Activated T-helper 1 cell treated with anti-CD3 and anti-CD28 coated beads, Interleukin-12 subunit alpha, Interleukin-12 subunit beta, Interleukin-2, Interleukin-4 antibody, amounts not matched to agents 30 ng/mL and 10 ng/mL and 1 ng/mL, durations not matched to agents 14 hours and 24 hours and 36 hours (primary cell): ENCODE measurements at regions not wholly inside any gene's neighbourhood (a gene's known extent, or its start where the extent isn't known, plus 50 kb on each side); places are given as distances from the start of the nearest gene placed in this dataset.
"Not testable (repeated sequence)": the region's sequence is repeated elsewhere in the genome, so short reads cannot be mapped to it uniquely, and the experiment has no call there.

ENCODE experiments used
- DNase-seq: peaks from one replicate; pipeline ENCODE4 v3.0.0; 2021; ENCODE audit warnings: low spot score
- H3K27ac Mint-ChIP-seq: one replicate; pipeline ENCODE4 v1.8.0; 2021; ENCODE audit warnings: mild to moderate bottlenecking, mixed read lengths
- H3K27me3 Mint-ChIP-seq: one replicate; pipeline ENCODE4 v1.8.0; 2022; ENCODE audit warnings: mild to moderate bottlenecking, moderate library complexity, mixed read lengths; ENCODE audit not compliant: insufficient read depth
- H3K36me3 Mint-ChIP-seq: one replicate; pipeline ENCODE4 v1.8.0; 2021; ENCODE audit warnings: low read depth, mixed read lengths
- H3K4me1 Mint-ChIP-seq: one replicate; pipeline ENCODE4 v1.8.0; 2021; ENCODE audit warnings: low read depth, mixed read lengths
- H3K4me3 Mint-ChIP-seq: one replicate; pipeline ENCODE4 v1.8.0; 2021; ENCODE audit warnings: mild to moderate bottlenecking, moderate library complexity, mixed read lengths
- H3K9me3 Mint-ChIP-seq: one replicate; pipeline ENCODE4 v1.8.0; 2021; ENCODE audit warnings: mixed read lengths
- intact Hi-C: fragments of 100-400 bp; cut with micrococcal nuclease; formaldehyde crosslinking; loops from one replicate; pipeline ENCODE4 v1.15.1; 2024

DNA sequence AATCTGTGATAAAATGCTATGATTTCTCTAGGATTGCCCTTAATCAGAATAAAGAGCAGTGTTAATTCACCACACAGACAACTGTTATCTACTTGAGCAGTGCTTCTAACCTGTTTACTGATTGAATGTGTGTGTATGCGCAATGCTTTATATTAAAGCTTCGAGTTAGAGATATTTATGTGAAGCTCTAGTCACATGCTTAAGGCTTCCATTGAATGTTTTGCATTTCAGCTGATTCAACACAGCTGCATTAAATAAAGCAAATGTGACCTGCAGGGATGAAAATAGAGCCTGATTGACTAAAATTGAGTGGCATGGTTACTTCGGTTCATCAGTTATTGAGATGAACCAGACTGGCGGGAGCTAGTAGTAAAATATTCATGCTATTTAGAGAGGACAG is 395.3 kb downstream of the JRKL start:
- H3K27ac Mint-ChIP-seq: no peak overlapping the region
- intact Hi-C loops: no loop called here
- H3K4me1 Mint-ChIP-seq: no peaks in the 10 kb centered on the region
- no peaks in the 10 kb centered on the region for H3K9me3 Mint-ChIP-seq
- H3K36me3 Mint-ChIP-seq: no peaks in the 10 kb centered on the region
- no peak for DNase-seq
- H3K27me3 Mint-ChIP-seq: no peaks in the 10 kb centered on the region
- no peak overlapping the region for H3K4me3 Mint-ChIP-seq

DNA sequence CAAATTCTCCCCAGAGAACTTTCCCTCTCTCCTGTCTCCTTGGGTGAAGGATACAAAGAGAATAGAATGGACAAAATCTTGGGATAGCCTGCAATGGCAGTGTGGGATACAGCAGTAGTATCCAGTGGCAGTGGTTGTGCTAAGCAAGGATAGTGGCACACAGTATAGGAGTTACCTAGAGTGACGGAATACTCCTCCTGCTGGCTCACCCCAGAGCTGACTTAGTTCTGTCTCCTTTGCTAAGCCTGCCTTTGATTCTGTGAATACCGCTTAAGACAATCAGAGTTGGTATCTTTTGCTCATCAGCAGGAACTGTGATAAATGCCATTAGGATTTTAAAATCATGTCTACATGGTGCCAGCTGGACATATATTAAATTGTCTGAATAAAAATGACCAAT is 404.3 kb downstream of the JRKL start:
- intact Hi-C loops: no loop called here
- no peaks in the 10 kb centered on the region for H3K27me3 Mint-ChIP-seq

DNA sequence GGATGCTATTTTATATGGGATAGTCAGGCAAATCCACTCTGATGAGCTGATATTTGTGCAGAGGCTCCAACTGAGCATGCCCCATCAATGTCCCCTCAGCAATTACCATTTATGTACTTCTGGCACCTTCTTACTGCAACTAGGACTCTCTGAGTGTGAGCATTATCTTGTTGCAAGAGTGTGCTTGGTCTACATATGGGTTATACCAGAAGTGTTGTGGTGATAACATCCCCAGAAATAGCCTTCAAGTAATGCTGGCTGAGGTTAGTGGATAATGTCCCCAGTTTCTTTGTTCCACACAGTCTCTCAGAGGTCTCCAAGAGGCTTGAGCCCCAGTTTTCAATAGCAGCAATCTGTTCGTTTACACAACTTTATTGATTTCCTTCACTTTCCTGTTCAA is 408.6 kb downstream of the JRKL start:
- H3K27me3 Mint-ChIP-seq: no peaks in the 10 kb centered on the region
- no peak overlapping the region for H3K27ac Mint-ChIP-seq
- no peaks in the 10 kb centered on the region for H3K4me1 Mint-ChIP-seq
- no peaks in the 10 kb centered on the region for H3K9me3 Mint-ChIP-seq
- DNase-seq: no peak
- intact Hi-C loops: no loop called here
- H3K4me3 Mint-ChIP-seq: no peak overlapping the region
- no peaks in the 10 kb centered on the region for H3K36me3 Mint-ChIP-seq

More for the DNA sequence above, 404.3 kb downstream of the JRKL start:
- Mint-ChIP-seq H3K9me3 (no peaks in the 10 kb centered on the region), H3K27ac (no peak overlapping the region), H3K36me3 (no peaks in the 10 kb centered on the region), H3K4me1 (no peaks in the 10 kb centered on the region), H3K4me3 (no peak overlapping the region)
- no peak for DNase-seq

DNA sequence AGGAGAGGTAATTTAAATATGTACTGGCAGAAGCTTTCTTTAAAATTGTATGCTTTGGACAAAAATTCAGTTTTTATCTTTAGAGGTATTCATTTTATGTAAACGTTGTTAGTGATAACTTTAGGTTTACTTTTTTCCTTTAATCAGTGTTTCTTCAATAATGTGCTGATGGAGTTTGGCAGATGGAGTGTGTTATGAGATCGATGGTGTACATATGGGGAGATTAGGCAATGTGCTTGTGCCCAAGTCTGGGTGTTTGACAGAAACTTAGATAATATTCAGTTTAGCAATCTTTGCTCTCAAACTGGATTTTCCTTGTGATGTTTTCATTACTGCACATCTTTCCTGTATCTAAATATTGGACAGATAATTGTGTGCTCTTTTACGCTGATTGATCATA is 425.4 kb downstream of the JRKL start:
- Mint-ChIP-seq H3K4me3 (no peak overlapping the region), H3K9me3 (no peaks in the 10 kb centered on the region), H3K27ac (no peak overlapping the region), H3K27me3 (no peaks in the 10 kb centered on the region), H3K36me3 (no peaks in the 10 kb centered on the region), H3K4me1 (no peaks in the 10 kb centered on the region)
- no peak for DNase-seq
- intact Hi-C loops: no loop called here

DNA sequence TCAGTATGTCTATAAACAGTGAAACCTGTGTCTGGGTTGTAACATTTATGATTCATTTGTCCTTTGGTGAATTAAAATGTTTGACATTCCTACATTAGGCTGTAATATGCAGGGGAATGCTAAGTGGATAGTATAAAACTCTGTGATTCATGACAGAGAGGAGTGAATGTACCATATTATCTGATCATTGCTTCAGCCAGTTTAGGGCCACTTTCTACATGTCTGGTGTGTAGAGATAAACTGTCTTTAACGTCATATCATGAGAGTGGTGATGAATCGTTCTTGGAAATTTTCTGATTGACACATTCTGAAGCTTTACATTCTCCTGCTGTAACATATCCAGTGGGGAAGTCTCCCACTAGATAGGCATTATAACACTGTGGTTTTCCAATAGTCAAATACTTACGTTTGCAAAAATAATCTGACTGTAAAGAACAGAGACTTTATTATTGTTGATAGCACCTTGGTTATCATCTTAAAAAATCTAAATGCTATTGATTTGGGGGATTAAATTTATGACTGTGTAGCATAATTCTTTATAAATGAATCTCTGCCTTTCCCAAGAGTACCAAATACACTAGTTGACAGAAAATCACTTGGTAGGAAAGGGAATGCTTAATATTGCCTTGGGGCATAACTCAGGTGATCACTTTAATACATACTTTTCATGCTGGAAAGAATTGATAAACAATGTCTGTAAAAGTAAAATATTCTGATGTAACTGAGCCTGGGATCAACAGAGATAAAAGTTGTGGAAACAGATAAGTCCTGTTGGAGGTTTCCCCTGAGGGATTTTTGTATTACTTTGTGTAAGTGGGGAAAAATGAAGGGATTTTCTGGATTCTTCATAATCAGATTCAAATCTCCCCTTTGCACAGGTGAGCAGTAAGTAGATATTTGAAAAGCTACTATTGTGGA is 427.9 kb downstream of the JRKL start:
- Mint-ChIP-seq H3K4me1 (no peaks in the 10 kb centered on the region), H3K36me3 (no peaks in the 10 kb centered on the region), H3K9me3 (no peaks in the 10 kb centered on the region), H3K4me3 (no peak overlapping the region), H3K27me3 (no peaks in the 10 kb centered on the region), H3K27ac (no peak overlapping the region)
- no peak for DNase-seq
- intact Hi-C loops: no loop called here

DNA sequence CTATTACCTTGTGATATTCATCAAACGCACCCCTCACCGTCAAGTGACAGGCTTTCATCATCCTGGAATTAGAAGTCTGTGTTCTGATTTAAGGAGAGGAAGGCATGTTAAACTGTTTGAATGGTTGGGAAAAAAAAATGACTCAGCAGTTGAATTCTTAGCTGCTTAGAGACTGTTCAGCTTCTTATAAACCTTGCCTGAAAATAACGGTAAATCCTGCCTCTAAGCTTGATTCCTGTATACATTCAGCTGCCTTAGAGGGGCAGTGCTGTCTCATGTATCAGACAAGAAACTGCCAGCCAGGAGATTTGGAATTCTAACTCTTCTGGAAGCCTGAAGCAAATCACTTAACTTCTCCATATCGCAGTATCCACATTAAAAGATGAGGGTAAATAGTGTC is 437.4 kb downstream of the JRKL start:
- Mint-ChIP-seq H3K4me3 (no peak overlapping the region), H3K36me3 (no peaks in the 10 kb centered on the region), H3K27me3 (no peaks in the 10 kb centered on the region), H3K9me3 (no peaks in the 10 kb centered on the region), H3K27ac (no peak overlapping the region), H3K4me1 (no peaks in the 10 kb centered on the region)
- intact Hi-C loops: no loop called here
- DNase-seq: no peak

DNA sequence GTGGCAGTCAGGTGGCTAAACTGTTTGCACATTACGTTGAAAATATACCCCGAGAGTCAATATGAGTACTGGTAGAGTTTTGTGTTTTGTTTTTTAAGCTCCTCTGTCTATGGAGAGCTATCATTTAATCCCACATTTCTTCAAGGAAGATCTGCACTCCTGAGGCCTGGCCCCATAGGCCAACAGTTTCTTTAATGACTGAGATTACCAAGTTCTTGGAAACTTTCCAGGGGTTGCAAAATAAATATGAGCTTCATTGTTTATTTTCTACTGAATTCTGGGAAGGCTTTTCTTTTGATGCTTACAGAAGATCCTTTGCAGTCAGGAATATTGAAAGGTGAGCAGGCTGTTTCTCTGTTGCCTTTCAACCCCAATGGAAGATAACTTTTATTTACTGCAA is 452.0 kb downstream of the JRKL start:
- no peaks in the 10 kb centered on the region for H3K4me1 Mint-ChIP-seq
- no peaks in the 10 kb centered on the region for H3K27me3 Mint-ChIP-seq
- H3K36me3 Mint-ChIP-seq: no peaks in the 10 kb centered on the region
- H3K27ac Mint-ChIP-seq: no peak overlapping the region
- H3K9me3 Mint-ChIP-seq: no peaks in the 10 kb centered on the region
- intact Hi-C loops: no loop called here
- H3K4me3 Mint-ChIP-seq: no peak overlapping the region
- DNase-seq: no peak

DNA sequence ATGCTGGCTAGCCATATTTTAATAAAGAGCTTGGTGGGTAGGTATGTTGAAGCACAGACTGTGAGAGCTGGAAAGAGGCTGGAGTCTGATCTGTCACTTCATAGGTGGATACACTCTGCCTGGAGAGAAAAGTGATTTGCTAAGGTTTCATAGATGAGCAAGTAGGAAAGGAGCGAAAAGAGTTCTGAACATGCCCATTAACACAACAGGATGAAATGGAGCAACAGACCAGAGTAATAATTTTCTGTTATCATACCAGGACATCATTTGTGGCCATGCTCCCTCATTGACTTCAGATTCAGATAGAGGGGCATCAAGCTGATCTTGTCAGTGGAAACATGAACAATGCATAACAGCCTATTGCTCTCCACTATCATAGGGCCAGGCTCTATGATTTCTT is 452.9 kb downstream of the JRKL start:
- intact Hi-C loops: no loop called here
- no peaks in the 10 kb centered on the region for H3K27me3 Mint-ChIP-seq
- no peaks in the 10 kb centered on the region for H3K36me3 Mint-ChIP-seq
- no peaks in the 10 kb centered on the region for H3K4me1 Mint-ChIP-seq
- no peak overlapping the region for H3K4me3 Mint-ChIP-seq
- no peak for DNase-seq
- no peaks in the 10 kb centered on the region for H3K9me3 Mint-ChIP-seq
- no peak overlapping the region for H3K27ac Mint-ChIP-seq

DNA sequence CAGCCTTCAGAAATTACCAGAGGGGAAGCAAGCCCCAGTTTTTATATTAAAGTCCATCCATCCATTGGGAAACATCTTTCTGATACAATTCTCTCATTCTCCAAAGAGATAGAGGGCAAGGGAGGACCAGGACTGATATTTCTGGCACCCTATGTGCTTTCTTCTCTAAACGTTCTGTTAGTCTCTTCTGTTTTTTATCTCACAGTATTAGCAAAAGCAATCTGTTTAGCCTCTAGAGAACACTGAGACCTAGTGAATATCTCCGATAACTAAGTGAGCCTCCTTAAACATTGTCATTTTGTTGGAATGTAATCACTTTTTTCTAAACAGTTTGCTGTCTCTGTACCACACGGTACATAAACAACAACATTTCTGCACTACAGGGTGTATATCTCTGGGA is 464.6 kb downstream of the JRKL start:
- Mint-ChIP-seq H3K4me1 (no peaks in the 10 kb centered on the region), H3K36me3 (no peaks in the 10 kb centered on the region), H3K9me3 (no peaks in the 10 kb centered on the region), H3K27me3 (no peaks in the 10 kb centered on the region), H3K27ac (no peak overlapping the region), H3K4me3 (no peak overlapping the region)
- DNase-seq: no peak
- intact Hi-C loops: no loop called here

DNA sequence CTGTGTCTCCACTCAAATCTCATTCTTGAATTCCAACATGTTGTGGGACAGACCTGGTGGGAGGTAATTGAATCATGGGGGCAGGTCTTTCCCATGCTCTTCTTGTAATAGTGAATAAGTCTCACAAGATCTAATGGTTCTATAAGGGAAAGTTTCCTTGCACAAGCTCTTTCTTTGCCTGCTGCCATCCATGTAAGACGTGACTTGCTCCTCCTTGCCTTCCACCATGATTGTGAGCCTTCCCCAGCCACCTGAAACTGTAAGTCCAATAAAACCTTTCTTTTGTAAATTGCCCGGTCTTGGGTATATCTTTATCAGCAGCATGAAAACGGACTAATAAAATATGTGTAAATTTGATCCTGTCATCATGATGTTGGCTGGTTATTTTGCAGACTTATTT is 471.9 kb downstream of the JRKL start:
- H3K4me3 Mint-ChIP-seq, H3K36me3 Mint-ChIP-seq, H3K27ac Mint-ChIP-seq, H3K4me1 Mint-ChIP-seq, intact Hi-C loops, H3K27me3 Mint-ChIP-seq, H3K9me3 Mint-ChIP-seq, DNase-seq: not testable (repeated sequence)

DNA sequence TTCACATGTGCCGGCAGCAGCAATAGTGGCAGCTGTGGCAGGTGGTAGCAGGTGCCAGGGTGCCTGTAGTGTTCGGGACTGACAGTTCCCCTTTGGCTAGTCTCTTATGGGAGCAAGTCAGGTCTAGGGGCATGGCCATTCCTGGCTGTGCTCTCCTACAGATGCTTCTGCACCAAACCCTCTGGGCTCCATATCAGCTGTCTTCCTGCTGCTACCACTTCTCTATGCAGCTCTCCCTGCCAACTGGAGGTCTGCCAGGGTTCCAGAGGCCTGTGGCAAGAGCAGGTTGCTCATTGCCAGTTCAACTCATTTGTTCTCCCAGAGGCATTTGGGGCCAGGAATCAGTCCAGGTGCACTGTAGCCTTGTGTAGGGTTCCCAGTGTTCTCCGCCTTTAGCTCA is 473.7 kb downstream of the JRKL start:
- H3K4me3 Mint-ChIP-seq: no peak overlapping the region
- H3K9me3 Mint-ChIP-seq: no peaks in the 10 kb centered on the region
- no peaks in the 10 kb centered on the region for H3K36me3 Mint-ChIP-seq

DNA sequence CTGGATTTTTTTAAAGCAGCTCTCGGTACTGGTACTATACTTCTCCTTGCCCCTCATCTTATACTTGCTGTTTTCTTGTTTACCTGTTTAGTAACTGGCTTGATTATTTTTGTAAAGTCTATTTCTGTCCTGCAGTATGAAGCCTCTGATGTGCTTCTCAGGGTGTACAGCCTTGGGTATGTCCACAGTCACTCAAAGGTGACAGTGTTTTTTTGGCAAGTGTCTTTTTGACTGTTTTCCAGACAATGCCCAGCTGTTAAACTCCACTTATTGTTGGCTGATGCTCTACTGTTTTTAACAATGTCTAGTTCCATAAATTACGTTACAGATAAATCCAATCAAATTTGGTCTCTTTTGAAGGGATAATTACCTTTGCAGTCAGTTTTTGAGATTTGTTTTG is 475.2 kb downstream of the JRKL start:
- Mint-ChIP-seq H3K9me3 (no peaks in the 10 kb centered on the region), H3K4me3 (no peak overlapping the region)

More for the DNA sequence above, 473.7 kb downstream of the JRKL start:
- Mint-ChIP-seq H3K27ac (no peak overlapping the region), H3K4me1 (no peaks in the 10 kb centered on the region), H3K27me3 (peaks cover 2% of the 10 kb centered on the region)
- no peak for DNase-seq
- intact Hi-C loops: no loop called here

DNA sequence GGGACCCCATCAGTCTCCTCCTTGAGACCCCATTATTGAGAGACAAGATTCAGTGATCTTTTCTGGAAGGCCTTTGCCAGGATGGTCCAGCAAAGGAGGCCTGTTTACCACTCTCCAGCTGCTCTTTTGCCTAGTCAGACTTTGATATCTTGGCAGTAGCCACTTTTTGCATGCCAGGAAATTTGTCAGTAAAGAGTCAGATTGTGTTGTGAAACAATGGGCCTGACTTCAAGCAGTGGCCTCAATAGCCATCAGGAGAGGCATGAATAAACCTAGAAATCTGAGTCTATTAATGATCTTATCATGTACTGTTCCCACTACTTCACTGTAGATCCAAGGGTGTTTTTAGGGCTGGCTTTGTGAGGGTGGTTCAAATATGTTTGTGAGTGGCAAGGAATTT is 479.4 kb downstream of the JRKL start:
- intact Hi-C loops: no loop called here
- no peak for DNase-seq
- no peak overlapping the region for H3K27ac Mint-ChIP-seq
- H3K4me1 Mint-ChIP-seq: no peaks in the 10 kb centered on the region
- H3K36me3 Mint-ChIP-seq: no peaks in the 10 kb centered on the region
- no peaks in the 10 kb centered on the region for H3K9me3 Mint-ChIP-seq
- no peaks in the 10 kb centered on the region for H3K27me3 Mint-ChIP-seq
- H3K4me3 Mint-ChIP-seq: no peak overlapping the region

More for the DNA sequence above, 475.2 kb downstream of the JRKL start:
- Mint-ChIP-seq H3K27me3 (peaks cover 2% of the 10 kb centered on the region), H3K36me3 (no peaks in the 10 kb centered on the region), H3K4me1 (no peaks in the 10 kb centered on the region), H3K27ac (no peak overlapping the region)
- intact Hi-C loops: no loop called here
- no peak for DNase-seq

DNA sequence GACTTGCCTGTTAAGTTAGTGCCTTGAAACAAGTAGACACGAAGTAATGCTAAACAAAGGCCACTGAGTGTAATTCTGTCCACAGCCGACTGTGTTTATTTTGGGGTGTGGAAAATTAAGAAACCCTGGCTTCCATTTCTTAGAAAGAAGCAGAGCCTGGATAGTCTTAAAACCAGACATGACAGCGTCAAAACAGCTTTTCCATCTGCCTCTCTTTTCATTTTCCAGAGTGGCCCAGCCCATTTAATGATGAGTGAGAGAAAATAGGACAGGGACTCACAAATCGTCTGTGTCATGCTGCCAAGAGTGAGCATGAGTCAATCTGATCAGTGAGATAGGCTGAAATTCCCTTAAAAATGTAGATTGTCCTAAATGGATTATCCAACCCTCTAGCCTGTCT is 485.9 kb downstream of the JRKL start:
- intact Hi-C loops: no loop called here
- Mint-ChIP-seq H3K27ac (no peak overlapping the region), H3K4me1 (no peaks in the 10 kb centered on the region), H3K36me3 (no peaks in the 10 kb centered on the region), H3K9me3 (no peaks in the 10 kb centered on the region), H3K27me3 (no peaks in the 10 kb centered on the region), H3K4me3 (no peak overlapping the region)
- DNase-seq: no peak
